ENCODE measurements at regions not wholly inside any gene's neighbourhood (a gene's known extent, or its start where the extent isn't known, plus 50 kb on each side); places are given as distances from the start of the nearest gene placed in this dataset.

GRCh38 chr6:153644000-153644399 is 395.0 kb upstream of the OPRM1 start:
- TF ChIP-seq CTCF (IDR thresholded peaks at IDR 0.05) (no peak), POLR2A (IDR thresholded peaks at IDR 0.05) (no peak)
